HEK293 (cell line): ENCODE measurements at regions not wholly inside any gene's neighbourhood (a gene's known extent, or its start where the extent isn't known, plus 50 kb on each side); places are given as distances from the start of the nearest gene placed in this dataset.

Source experiments
- SCRT1 ChIP-seq: fragments of 450-650 bp; formaldehyde crosslinking; IDR thresholded peaks from 2 replicates; pipeline ENCODE4 v1.5.1; 2016; ENCODE audit warnings: missing biosample characterization, missing genetic modification characterization, borderline replicate concordance
- ZNF133 ChIP-seq: fragments of 450-650 bp; formaldehyde crosslinking; IDR thresholded peaks from 2 replicates; pipeline ENCODE4 v1.5.1; 2016; ENCODE audit warnings: missing biosample characterization, missing genetic modification characterization

DNA sequence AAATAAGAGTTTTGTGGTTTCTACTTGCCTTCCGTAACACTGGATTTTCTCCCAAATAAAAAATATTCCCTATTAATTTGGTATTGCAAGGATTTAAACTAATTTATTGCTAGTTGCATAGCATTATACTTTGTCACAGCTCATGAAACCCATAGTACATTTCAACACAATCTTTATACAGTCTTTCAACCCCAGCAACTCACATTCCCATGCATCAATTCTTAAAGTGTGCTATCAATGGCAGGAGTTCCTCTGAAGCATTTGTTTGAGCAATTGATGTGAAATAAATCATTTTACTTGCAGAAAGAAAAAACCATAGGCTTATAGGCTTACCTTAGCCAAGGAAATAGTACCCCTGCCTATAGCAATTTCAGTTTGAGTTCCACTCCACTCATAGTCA, 251.9 kb downstream of the PAPSS1 start:
- no peak for TF ChIP-seq ZNF133 (tag by site-specific recombination)
- TF ChIP-seq SCRT1 (tag by site-specific recombination): no peak
